PC-9 (cell line): ENCODE measurements at regions not wholly inside any gene's neighbourhood (a gene's known extent, or its start where the extent isn't known, plus 50 kb on each side); places are given as distances from the start of the nearest gene placed in this dataset.
A peak's percentile ranks its signal among the peaks of the same experiment; 100 is the strongest.

Experiments used
- BruUV-seq: library from RNA; stranded (reverse); fragments of 400-500 nt; replicated peaks from 2 replicates; lab custom pipeline; 2021; lab: Mats Ljungman, UMichigan
- CTCF ChIA-PET: fragments of 300-600 bp; sonication (Branson Sonifier 250); formaldehyde crosslinking; loops from one replicate; lab custom pipeline; 2022; ENCODE audit warnings: antibody characterized with exemption; lab: Charles Lee
- POLR2A ChIA-PET: fragments of 300-600 bp; sonication (Branson Sonifier 250); formaldehyde crosslinking; loops from one replicate; lab custom pipeline; 2022; ENCODE audit warnings: antibody characterized with exemption; ENCODE audit not compliant: unreplicated experiment; lab: Charles Lee
- DNase-seq, 2 experiments: peaks; one replicate each; pipeline versions ENCODE4 v3.0.0 to v3.0.0-alpha.2; 2015 to 2022; ENCODE audit warnings: mixed read lengths in 1 of 2
- H2AFZ ChIP-seq: fragments of 200-600 bp; sonication (generic); 2 replicates; pipeline ENCODE4 v1.8.1; 2017; ENCODE audit warnings: antibody characterized with exemption
- H3F3A ChIP-seq: fragments of 200-600 bp; sonication (generic); 2 replicates; pipeline ENCODE4 v1.8.1; 2017; ENCODE audit warnings: antibody characterized with exemption, mild to moderate bottlenecking, low read depth; ENCODE audit not compliant: insufficient read depth
- H3K27ac ChIP-seq: fragments of 200-600 bp; sonication (generic); 2 replicates; pipeline ENCODE4 v1.6.1; 2016; ENCODE audit warnings: mixed run types
- H3K27me3 ChIP-seq: fragments of 200-600 bp; sonication (generic); 2 replicates; pipeline ENCODE4 v1.6.1; 2016; ENCODE audit warnings: low read depth, mixed run types; ENCODE audit not compliant: insufficient read depth
- H3K36me3 ChIP-seq: fragments of 200-600 bp; sonication (generic); 2 replicates; pipeline ENCODE4 v1.6.1; 2016; ENCODE audit warnings: low read depth, mixed run types
- H3K4me1 ChIP-seq: fragments of 200-600 bp; sonication (generic); replicated peaks from 2 replicates; pipeline ENCODE4 v1.6.1; 2016; ENCODE audit warnings: mixed run types; ENCODE audit not compliant: insufficient read depth
- H3K4me2 ChIP-seq: fragments of 200-600 bp; sonication (generic); 2 replicates; pipeline ENCODE4 v1.6.1; 2017; ENCODE audit warnings: mixed run types
- H3K4me3 ChIP-seq: fragments of 200-600 bp; sonication (generic); 2 replicates; pipeline ENCODE4 v1.6.1; 2016; ENCODE audit warnings: mixed run types
- H3K79me2 ChIP-seq: fragments of 200-600 bp; sonication (generic); 2 replicates; pipeline ENCODE4 v1.6.1; 2017; ENCODE audit warnings: low read depth, mixed run types
- H3K9me2 ChIP-seq: fragments of 200-600 bp; sonication (generic); 2 replicates; pipeline ENCODE4 v1.8.1; 2017; ENCODE audit warnings: mild to moderate bottlenecking; ENCODE audit not compliant: insufficient read depth
- H3K9me3 ChIP-seq: fragments of 200-600 bp; sonication (generic); 2 replicates; pipeline ENCODE4 v1.8.1; 2016; ENCODE audit warnings: low read depth; ENCODE audit not compliant: insufficient read depth
- H4K20me1 ChIP-seq: fragments of 200-600 bp; sonication (generic); 2 replicates; pipeline ENCODE4 v1.8.1; 2017; ENCODE audit not compliant: insufficient read depth
- EZH2 ChIP-seq: fragments of 200-600 bp; sonication (generic); IDR thresholded peaks from 2 replicates; pipeline ENCODE4 v1.8.0; 2017; ENCODE audit warnings: antibody characterized with exemption, low read depth
- intact Hi-C: fragments of 100-400 bp; cut with micrococcal nuclease; formaldehyde crosslinking; loops from one replicate; pipeline ENCODE4 v1.10.0; 2022; ENCODE audit not compliant: unreplicated experiment
- TF ChIP-seq, protein P1 (sequence below): fragments of 200-600 bp; sonication (generic); conservative IDR thresholded peaks from 2 replicates; pipeline ENCODE4 v1.6.1; 2017; ENCODE audit warnings: mixed run types, antibody characterized with exemption, mild to moderate bottlenecking, moderate library complexity

DNA sequence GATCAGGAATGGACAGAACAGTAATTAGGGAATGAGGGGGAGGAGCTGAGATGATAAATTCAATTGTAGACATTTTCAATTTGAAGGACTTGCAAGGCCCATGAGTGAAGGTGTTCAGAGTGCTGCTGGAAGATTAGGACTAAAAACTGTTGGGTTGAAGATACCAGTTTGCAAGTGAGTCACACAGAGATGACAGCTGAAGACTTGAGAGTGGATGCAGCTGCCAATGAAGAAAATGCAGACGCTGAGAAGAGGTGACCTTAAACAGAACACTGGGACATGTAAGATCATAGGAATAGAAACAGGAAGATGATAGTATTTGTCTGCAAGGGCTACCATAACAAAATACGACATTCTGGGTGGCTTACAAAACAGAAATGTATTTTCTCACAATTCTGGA, 1716.5 kb upstream of the SLC10A2 start:
- Histone ChIP-seq H3F3A (no peaks in the 10 kb centered on the region), H3K36me3 (no peaks in the 10 kb centered on the region), H4K20me1 (no peaks in the 10 kb centered on the region), H3K4me3 (no peak overlapping the region), H3K4me1 (peaks cover 10% of the 10 kb centered on the region), H2AFZ (no peak overlapping the region), H3K27ac (no peak overlapping the region), H3K9me3 (no peaks in the 10 kb centered on the region), H3K27me3 (no peaks in the 10 kb centered on the region), H3K9me2 (no peaks in the 10 kb centered on the region), H3K79me2 (no peaks in the 10 kb centered on the region), H3K4me2 (no peak overlapping the region)
- ChIA-PET POLR2A (no interaction called here), CTCF (no interaction called here)
- no peak for DNase-seq
- intact Hi-C loops = no loop called here
- no TSS peak for BruUV-seq
- TF ChIP-seq, protein P1, sequence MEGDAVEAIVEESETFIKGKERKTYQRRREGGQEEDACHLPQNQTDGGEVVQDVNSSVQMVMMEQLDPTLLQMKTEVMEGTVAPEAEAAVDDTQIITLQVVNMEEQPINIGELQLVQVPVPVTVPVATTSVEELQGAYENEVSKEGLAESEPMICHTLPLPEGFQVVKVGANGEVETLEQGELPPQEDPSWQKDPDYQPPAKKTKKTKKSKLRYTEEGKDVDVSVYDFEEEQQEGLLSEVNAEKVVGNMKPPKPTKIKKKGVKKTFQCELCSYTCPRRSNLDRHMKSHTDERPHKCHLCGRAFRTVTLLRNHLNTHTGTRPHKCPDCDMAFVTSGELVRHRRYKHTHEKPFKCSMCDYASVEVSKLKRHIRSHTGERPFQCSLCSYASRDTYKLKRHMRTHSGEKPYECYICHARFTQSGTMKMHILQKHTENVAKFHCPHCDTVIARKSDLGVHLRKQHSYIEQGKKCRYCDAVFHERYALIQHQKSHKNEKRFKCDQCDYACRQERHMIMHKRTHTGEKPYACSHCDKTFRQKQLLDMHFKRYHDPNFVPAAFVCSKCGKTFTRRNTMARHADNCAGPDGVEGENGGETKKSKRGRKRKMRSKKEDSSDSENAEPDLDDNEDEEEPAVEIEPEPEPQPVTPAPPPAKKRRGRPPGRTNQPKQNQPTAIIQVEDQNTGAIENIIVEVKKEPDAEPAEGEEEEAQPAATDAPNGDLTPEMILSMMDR = no peak
- no peak for TF ChIP-seq EZH2

DNA sequence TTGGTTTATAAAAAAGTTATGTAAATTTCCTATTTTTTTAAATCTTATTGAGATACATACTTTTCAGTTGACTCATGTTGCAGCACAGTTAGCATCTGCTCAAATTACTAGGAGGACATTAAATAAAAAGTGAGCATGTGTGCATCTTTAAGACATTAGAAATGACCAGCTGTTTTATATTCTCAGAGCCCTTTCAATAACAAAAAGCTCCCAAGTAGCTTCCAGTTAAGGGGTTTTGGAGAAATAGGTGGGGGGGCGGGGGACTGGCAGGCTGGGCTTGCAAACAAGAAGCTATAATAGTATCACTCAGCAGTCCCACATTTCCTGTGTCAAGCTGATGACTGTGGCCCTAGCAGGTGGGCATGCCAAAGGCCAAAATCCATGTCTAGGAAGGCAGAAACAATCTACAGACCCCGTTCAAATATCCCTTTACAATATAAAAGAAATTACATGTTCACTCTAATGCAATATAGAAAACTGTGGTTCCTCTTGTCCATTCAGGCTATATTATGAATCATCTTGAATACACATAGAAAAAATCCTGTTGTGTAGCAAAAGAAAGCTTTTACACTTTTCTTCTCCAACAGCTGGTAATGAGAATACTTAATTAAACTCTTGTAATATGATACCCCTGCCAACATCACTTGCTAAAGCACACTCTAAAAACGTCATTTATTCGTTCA, 1713.2 kb upstream of the SLC10A2 start:
- H3K4me3 ChIP-seq = no peak overlapping the region
- no peaks in the 10 kb centered on the region for H3F3A ChIP-seq
- intact Hi-C loops = loop anchor here (10.0 kb wide), 1 partner anchor 465 kb away; no protein-coding TSS in a partner anchor
- no peaks in the 10 kb centered on the region for H3K79me2 ChIP-seq
- no peaks in the 10 kb centered on the region for H4K20me1 ChIP-seq
- H3K27me3 ChIP-seq = no peaks in the 10 kb centered on the region
- H3K9me3 ChIP-seq = no peaks in the 10 kb centered on the region
- peaks cover 10% of the 10 kb centered on the region for H3K4me1 ChIP-seq
- H3K36me3 ChIP-seq = no peaks in the 10 kb centered on the region
- no peak overlapping the region for H3K4me2 ChIP-seq
- H3K9me2 ChIP-seq = no peaks in the 10 kb centered on the region
- no peak for TF ChIP-seq EZH2
- TF ChIP-seq, protein P1 = no peak
- no peak overlapping the region for H3K27ac ChIP-seq
- no peak for DNase-seq
- no TSS peak for BruUV-seq
- H2AFZ ChIP-seq = no peak overlapping the region
- ChIA-PET POLR2A (no interaction called here), CTCF (no interaction called here)

DNA sequence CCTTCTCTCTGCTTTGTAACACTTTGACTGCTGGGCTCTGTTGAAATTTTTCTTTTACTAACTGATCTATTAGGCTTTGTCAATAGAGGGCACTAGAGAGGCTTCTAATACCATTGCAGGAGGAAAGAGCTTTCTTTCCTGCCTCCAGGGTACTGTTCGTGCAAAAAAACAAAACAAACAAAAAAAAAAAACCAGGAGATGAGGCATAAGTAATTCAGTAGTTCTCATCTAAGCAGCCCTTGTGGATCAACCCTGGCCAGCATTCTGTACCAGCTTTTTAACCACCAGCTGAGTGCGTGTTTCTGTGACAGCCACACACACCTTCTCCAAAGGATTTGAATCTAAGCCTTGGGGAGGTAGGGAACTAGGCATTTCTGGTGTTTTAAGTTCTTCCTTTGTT, 1707.6 kb upstream of the SLC10A2 start:
- Histone ChIP-seq H3K36me3 (no peaks in the 10 kb centered on the region), H3K27me3 (no peaks in the 10 kb centered on the region), H3F3A (no peaks in the 10 kb centered on the region), H4K20me1 (no peaks in the 10 kb centered on the region), H2AFZ (no peak overlapping the region), H3K4me2 (no peak overlapping the region), H3K27ac (no peak overlapping the region), H3K4me3 (no peak overlapping the region), H3K79me2 (no peaks in the 10 kb centered on the region), H3K9me2 (no peaks in the 10 kb centered on the region), H3K9me3 (no peaks in the 10 kb centered on the region), H3K4me1 (no peaks in the 10 kb centered on the region)
- DNase-seq = peak in 1 of 2 experiments; percentile 45
- TF ChIP-seq, protein P1 = peak; percentile 76
- no peak for TF ChIP-seq EZH2
- BruUV-seq = no TSS peak
- ChIA-PET POLR2A (interaction anchor here (0.5 to 0.6 kb wide), 2 partner anchors 89 to 1730 kb away, joined by 3 to 11 read pairs; no protein-coding TSS in a partner anchor), CTCF (interaction anchor here (0.6 to 0.7 kb wide), 3 partner anchors 445 to 617 kb away, joined by 3 to 4 read pairs (median 3); no protein-coding TSS in a partner anchor)
- intact Hi-C loops = loop anchor here (2.0 to 10.0 kb wide), 3 partner anchors 459 to 1759 kb away; no protein-coding TSS in a partner anchor
